Common myeloid progenitor, CD34-positive (primary cell): ENCODE measurements at regions not wholly inside any gene's neighbourhood (a gene's known extent, or its start where the extent isn't known, plus 50 kb on each side); places are given as distances from the start of the nearest gene placed in this dataset.

ENCODE experiments used
- CTCF ChIA-PET: fragments of 350-600 bp; sonication (Branson Sonifier 250); formaldehyde crosslinking; loops from one replicate; lab custom pipeline; 2021; ENCODE audit warnings: antibody characterized with exemption; lab: Charles Lee
- POLR2A ChIA-PET: fragments of 350-600 bp; sonication (Branson Sonifier 250); formaldehyde crosslinking; loops from one replicate; lab custom pipeline; 2021; ENCODE audit warnings: antibody characterized with exemption; lab: Charles Lee
- DNase-seq, 3 donors: peaks; one replicate each; pipeline versions ENCODE4 v3.0.0 to v3.0.0-alpha.2; 2013
- H3K27ac ChIP-seq, 2 experiments: 1 replicate in 1 of 2; 2 replicates in 1 of 2; pipeline ENCODE4 v1.7.0; 2013; ENCODE audit warnings: inconsistent platforms in 2 of 2, low read length in 2 of 2, mild to moderate bottlenecking in 2 of 2, low read depth in 1 of 2, moderate library complexity in 1 of 2; ENCODE audit not compliant: severe bottlenecking in 2 of 2, insufficient read depth in 1 of 2, poor library complexity in 1 of 2
- H3K27me3 ChIP-seq, 5 experiments: replicated peaks in 2 of 5; 1 replicate in 3 of 5; 2 replicates in 2 of 5; pipeline versions ENCODE4 v1.6.1 to v1.7.0; 2013; ENCODE audit warnings: low read length in 4 of 5, mild to moderate bottlenecking in 2 of 5, moderate library complexity in 2 of 5, inconsistent platforms in 1 of 5; ENCODE audit not compliant: insufficient read depth in 5 of 5, control insufficient read depth in 4 of 5
- H3K36me3 ChIP-seq, 4 experiments: 1 replicate in 2 of 4; 2 replicates in 2 of 4; pipeline versions ENCODE4 v1.6.1 to v1.7.0; 2013; ENCODE audit warnings: low read length in 3 of 4, control low read depth in 1 of 4, mild to moderate bottlenecking in 1 of 4; ENCODE audit not compliant: control insufficient read depth in 4 of 4, insufficient read depth in 4 of 4
- H3K4me1 ChIP-seq, 4 experiments: 1 replicate in 3 of 4; 2 replicates in 1 of 4; pipeline versions ENCODE4 v1.6.1 to v1.7.1; 2013; ENCODE audit warnings: low read length in 3 of 4, mild to moderate bottlenecking in 3 of 4, control low read depth in 1 of 4, inconsistent platforms in 1 of 4, moderate library complexity in 1 of 4; ENCODE audit not compliant: control insufficient read depth in 4 of 4, insufficient read depth in 4 of 4; ENCODE audit errors: control extremely low read depth in 1 of 4
- H3K4me3 ChIP-seq, 7 experiments: 1 replicate in 4 of 7; 2 replicates in 3 of 7; pipeline versions ENCODE4 v1.5.1 to v1.7.0; 2013; ENCODE audit warnings: mild to moderate bottlenecking in 7 of 7, low read length in 6 of 7, moderate library complexity in 6 of 7, inconsistent platforms in 2 of 7, low read depth in 2 of 7, control low read depth in 1 of 7; ENCODE audit not compliant: insufficient read depth in 4 of 7, control insufficient read depth in 1 of 7; ENCODE audit errors: extremely low read depth in 1 of 7
- H3K9me3 ChIP-seq, 5 experiments: 1 replicate in 4 of 5; 2 replicates in 1 of 5; pipeline versions ENCODE4 v1.6.1 to v1.7.1; 2013; ENCODE audit warnings: low read length in 4 of 5, mild to moderate bottlenecking in 2 of 5, inconsistent platforms in 1 of 5, low read depth in 1 of 5, moderate library complexity in 1 of 5; ENCODE audit not compliant: control insufficient read depth in 4 of 5, insufficient read depth in 2 of 5; ENCODE audit errors: control extremely low read depth in 1 of 5
- WGBS: methylation state at CpG from one replicate; pipeline ENCODE4 v1.1.5; 2013; ENCODE audit not compliant: insufficient coverage; 5-methylcytosine and 5-hydroxymethylcytosine counted together

DNA sequence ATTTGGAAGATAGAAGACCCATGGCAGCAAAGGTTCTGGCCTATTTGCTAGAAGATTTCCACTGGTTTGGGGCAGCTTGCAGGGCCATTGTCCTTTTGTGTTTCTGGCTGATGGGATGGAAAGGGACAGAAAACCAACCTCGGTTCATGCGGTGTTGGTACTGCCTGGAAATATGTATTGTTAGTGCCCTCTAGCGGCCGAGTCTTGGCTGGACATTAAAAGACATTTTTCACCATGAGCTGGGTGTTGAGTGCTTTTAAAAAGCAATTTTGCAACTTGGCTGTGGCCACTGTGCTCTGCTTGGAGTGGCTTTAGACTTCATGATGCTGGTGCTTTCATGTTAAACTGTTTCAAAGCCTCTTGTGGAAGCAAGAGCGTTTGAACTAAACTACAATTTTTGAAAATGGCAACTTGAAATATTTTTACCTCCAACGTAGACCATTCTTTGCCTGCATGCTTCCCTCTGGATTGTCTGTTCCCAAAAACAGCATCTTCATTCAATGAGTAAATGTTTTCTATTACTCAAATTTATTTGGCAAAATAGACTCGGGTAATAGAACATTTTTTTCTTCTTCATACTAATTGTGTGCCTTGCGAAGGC lies 102.7 kb upstream of the TBX5 start:
- Histone ChIP-seq H3K9me3 (no peaks in the 10 kb centered on the region), H3K27me3 (peaks cover 2 to 22% (median 11%) of the 10 kb centered on the region in 5 experiments), H3K4me3 (no peak overlapping the region), H3K27ac (no peak overlapping the region), H3K36me3 (no peaks in the 10 kb centered on the region), H3K4me1 (no peaks in the 10 kb centered on the region)
- WGBS = 17% methylated on average over 6 of the region's 8 CpGs
- ChIA-PET CTCF (interaction anchor here (1.2 to 3.9 kb wide), 6 partner anchors 9 to 542 kb away, joined by 3 to 34 read pairs (median 5); partner anchors contain the start of gene RBM19), POLR2A (no interaction called here)
- peak; percentile 57 to 80 (median 70) for DNase-seq

DNA sequence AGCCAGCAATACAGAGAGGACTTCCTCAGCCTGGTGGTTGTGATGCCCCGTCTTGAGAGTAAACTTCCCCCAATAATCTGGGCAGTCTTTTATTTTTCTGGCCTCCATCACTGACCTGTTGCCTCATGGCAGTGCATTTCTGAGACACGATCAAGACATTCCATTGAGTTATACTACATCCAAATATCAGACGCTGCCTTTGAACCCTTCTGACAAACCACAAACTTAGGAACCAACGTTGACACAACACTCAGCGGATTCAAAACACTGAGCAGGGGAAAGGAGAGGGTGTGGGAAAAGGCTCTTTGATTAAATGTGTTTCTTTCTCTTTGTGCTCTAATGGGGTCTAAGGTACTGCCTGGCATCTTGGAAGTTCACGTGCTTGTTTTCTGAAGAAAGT lies 100.7 kb upstream of the TBX5 start:
- H3K4me3 ChIP-seq = no peak overlapping the region
- no peaks in the 10 kb centered on the region for H3K36me3 ChIP-seq
- DNase-seq = no peak
- H3K27me3 ChIP-seq = peaks cover 4 to 36% (median 20%) of the 10 kb centered on the region in 5 experiments
- no peaks in the 10 kb centered on the region for H3K4me1 ChIP-seq
- H3K27ac ChIP-seq = no peak overlapping the region
- H3K9me3 ChIP-seq = no peaks in the 10 kb centered on the region
- POLR2A ChIA-PET = no interaction called here
- 63% methylated on average over 3 of the region's 6 CpGs for WGBS
- CTCF ChIA-PET = no interaction called here

DNA sequence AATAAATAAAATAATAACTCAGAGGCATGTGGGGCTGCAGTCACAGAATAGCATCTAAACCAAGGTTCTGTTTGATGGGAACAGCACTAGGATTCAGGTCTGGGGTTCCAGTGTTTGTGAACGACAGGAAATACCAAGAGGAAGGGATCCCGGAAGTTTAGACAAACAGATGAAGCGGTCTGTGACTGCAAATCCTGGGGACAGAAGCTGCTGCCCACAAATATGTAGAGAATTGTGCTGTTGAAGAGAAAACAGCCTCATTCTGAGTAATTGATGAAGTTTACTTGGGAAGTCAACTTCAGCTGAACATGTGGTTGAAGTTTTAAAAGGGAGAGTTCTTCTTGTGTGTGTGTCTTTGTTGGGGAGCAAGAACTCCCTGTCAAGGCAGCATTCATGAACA lies 98.4 kb upstream of the TBX5 start:
- 12% methylated on average over 3 of the region's 3 CpGs for WGBS
- Histone ChIP-seq H3K27me3 (peaks cover 11 to 57% (median 28%) of the 10 kb centered on the region in 5 experiments), H3K27ac (no peak overlapping the region), H3K36me3 (no peaks in the 10 kb centered on the region), H3K4me3 (no peak overlapping the region), H3K9me3 (no peaks in the 10 kb centered on the region), H3K4me1 (no peaks in the 10 kb centered on the region)
- ChIA-PET CTCF (no interaction called here), POLR2A (no interaction called here)
- no peak for DNase-seq

DNA sequence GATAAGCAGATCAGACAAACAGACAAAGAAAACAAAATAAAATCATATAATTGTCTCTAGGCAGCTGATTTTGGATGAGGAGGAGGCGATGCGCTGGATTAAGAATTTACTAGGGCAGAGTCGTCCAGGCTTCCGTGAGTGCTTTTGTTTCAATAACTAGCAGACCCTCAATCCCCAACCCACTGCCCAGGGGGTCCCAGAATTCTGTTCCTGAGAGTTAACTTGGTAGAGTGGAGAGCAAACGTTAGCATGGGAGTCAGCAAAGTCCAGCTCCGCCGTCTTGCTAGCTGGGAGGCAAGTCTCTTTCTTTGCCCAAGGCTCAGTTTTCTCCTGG lies 95.5 kb upstream of the TBX5 start:
- WGBS = 14% methylated on average over 7 of the region's 7 CpGs
- H3K36me3 ChIP-seq = no peaks in the 10 kb centered on the region
- CTCF ChIA-PET = no interaction called here
- peaks cover 11 to 69% (median 25%) of the 10 kb centered on the region in 5 experiments for H3K27me3 ChIP-seq
- no peaks in the 10 kb centered on the region for H3K9me3 ChIP-seq
- H3K4me1 ChIP-seq = no peaks in the 10 kb centered on the region
- no peak overlapping the region for H3K27ac ChIP-seq
- no peak overlapping the region for H3K4me3 ChIP-seq
- POLR2A ChIA-PET = no interaction called here
- no peak for DNase-seq

DNA sequence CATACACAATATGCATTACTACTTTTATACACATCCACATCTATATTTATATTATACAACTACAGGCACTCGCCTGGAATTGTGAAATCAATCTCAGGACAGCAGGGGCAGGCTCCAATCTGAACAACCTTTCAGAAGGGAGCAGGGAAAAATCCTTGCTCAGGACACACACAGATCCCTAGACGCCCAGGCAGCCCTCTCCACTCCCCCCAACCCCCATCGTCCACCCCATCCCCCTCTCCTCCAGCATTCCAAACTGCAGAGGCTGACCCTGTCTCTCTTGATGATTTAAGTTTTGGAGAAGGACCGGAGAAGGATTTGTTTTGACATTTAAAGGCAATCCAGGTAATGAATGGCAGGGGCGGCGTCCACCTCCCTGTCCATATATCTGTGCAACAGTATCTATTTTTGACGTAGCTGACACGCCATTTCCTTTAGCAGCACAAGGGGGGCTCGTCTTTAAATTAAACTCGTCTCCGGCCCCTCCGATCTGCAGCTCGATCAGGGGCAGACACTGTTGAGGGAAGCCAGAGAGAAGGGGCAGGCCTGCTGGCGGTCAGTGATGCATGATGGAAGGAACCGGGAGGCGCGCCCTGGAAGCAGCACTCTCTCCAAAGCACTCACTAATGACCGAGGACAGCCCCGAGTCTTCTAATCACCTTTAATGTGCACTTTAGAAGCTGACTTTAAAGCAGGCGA lies 95.0 kb upstream of the TBX5 start:
- WGBS = 4% methylated on average over 12 of the region's 20 CpGs
- POLR2A ChIA-PET = no interaction called here
- Histone ChIP-seq H3K36me3 (no peaks in the 10 kb centered on the region), H3K27me3 (peaks cover 11 to 69% (median 23%) of the 10 kb centered on the region in 5 experiments), H3K4me1 (no peaks in the 10 kb centered on the region), H3K27ac (no peak overlapping the region), H3K4me3 (no peak overlapping the region), H3K9me3 (no peaks in the 10 kb centered on the region)
- no peak for DNase-seq
- CTCF ChIA-PET = no interaction called here

DNA sequence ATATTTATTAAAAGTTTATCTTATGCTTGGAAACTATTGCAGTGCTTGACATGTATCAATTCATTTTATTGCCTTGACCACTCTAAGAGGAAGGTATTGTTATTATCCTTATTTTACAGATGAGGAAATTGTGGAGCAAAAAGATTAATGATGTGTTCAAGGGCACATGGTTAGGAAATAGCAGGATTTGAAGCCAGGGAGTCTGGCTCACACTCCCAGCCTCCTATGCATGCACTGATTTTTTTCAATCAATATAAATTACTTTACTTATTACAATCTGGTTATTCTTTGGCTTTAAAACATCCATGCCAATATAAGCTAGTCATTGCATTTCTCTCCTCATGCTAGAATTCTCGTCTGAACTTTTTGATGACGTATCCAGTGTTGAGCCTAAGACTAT lies 94.2 kb upstream of the TBX5 start:
- WGBS = 61% methylated on average over 2 of the region's 2 CpGs
- CTCF ChIA-PET = interaction anchor here (2.4 kb wide), 1 partner anchor 9 kb away, joined by 12 read pairs; no protein-coding TSS in a partner anchor
- Histone ChIP-seq H3K4me1 (no peaks in the 10 kb centered on the region), H3K27ac (no peak overlapping the region), H3K27me3 (peaks cover 11 to 63% (median 22%) of the 10 kb centered on the region in 5 experiments), H3K9me3 (no peaks in the 10 kb centered on the region), H3K4me3 (no peak overlapping the region), H3K36me3 (no peaks in the 10 kb centered on the region)
- DNase-seq = no peak
- POLR2A ChIA-PET = no interaction called here

DNA sequence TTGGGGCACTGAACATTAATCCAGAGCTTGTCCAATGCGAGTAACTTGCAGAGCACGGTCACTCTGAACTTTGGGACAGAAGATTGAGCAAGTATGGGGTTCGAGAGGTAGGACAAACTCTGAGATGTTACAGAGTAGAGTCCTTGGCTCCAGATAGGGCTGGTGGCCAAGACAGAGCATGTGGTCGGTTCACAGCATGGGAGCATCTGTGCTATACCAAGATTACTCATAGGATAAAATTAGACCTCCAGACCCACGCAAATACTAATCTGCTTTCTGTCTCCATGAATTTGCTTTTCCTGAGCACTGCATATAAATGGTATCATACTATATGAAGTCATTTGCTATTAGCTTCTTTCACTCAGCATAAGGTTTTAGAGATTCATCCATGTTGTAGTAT lies 93.4 kb upstream of the TBX5 start:
- no peak overlapping the region for H3K27ac ChIP-seq
- H3K27me3 ChIP-seq = peaks cover 11 to 58% (median 17%) of the 10 kb centered on the region in 5 experiments
- H3K9me3 ChIP-seq = no peaks in the 10 kb centered on the region
- no peaks in the 10 kb centered on the region for H3K36me3 ChIP-seq
- WGBS = 84% methylated on average over 3 of the region's 5 CpGs
- H3K4me1 ChIP-seq = no peaks in the 10 kb centered on the region
- ChIA-PET CTCF (interaction anchor here (2.4 kb wide), 1 partner anchor 10 kb away, joined by 12 read pairs; no protein-coding TSS in a partner anchor), POLR2A (no interaction called here)
- H3K4me3 ChIP-seq = no peak overlapping the region
- DNase-seq = no peak
